Urinary bladder (tissue), 3 donors: ENCODE measurements at regions not wholly inside any gene's neighbourhood (a gene's known extent, or its start where the extent isn't known, plus 50 kb on each side); places are given as distances from the start of the nearest gene placed in this dataset.

ENCODE experiments used
- DNase-seq: peaks from one replicate; pipeline ENCODE4 v3.0.0-alpha.2; 2015; ENCODE audit errors: extremely low spot score
- H3K27ac ChIP-seq: one replicate; pipeline ENCODE4 v1.5.1; 2013; ENCODE audit warnings: low read depth, mild to moderate bottlenecking, moderate library complexity
- H3K36me3 ChIP-seq: one replicate; pipeline ENCODE4 v1.6.1; 2013; ENCODE audit warnings: mild to moderate bottlenecking, moderate library complexity; ENCODE audit not compliant: insufficient read depth
- H3K4me1 ChIP-seq: one replicate; pipeline ENCODE4 v1.6.1; 2013; ENCODE audit warnings: mild to moderate bottlenecking, moderate library complexity; ENCODE audit not compliant: insufficient read depth
- H3K4me3 ChIP-seq: one replicate; pipeline ENCODE4 v1.5.1; 2013; ENCODE audit warnings: low read depth, low read length
- WGBS: extraction: QIAGEN DNeasy Blood & Tissue Kit; methylation state at CpG from one replicate; pipeline ENCODE4 v1.1.7; 2013; 5-methylcytosine and 5-hydroxymethylcytosine counted together
- donor health status: healthy with polysubstance abuse.
- donor health status: healthy.

DNA sequence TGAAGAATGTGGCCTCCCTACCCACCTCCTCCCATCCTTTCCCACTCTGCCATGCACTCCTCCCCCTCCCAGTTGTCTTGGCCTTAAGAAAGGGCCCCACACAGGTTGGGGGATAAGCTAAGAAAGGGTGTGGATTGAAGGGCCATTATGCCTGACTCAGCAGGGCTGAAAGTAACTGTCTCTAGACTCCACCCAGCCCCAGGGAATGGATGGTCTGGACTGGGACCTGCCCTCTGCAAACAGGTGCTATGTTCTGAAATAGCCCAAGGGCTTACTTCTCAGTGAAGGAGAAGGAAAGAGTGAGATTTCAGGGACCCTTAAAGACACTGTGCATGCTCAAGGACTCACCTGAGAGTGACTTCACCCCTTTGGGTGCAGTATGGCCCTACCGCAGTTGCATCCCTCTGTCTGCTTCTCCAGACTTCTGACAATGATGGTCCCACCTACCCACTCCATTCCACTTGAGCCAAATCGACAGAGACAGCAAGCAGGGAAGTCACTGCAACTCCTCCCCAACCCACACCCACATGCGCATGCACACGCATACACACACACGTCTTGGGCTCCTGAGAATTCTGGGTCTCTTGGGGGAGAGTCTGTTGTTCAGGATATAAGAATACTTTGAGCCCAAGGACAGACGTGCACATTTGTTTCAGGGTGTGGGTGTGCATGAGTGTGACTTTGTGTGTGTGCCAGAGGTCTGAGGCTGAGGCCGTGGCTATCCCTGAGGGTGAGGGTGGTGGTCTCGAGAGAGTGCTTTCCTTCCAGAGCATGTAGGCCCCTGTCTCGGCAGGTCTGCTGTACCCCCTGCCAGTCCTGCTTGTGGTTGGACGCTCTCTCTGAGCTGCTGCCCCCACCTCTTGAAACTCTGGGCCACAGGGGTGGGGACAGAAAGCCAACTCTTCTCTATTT, 231.9 kb downstream of the PTPRU start:
- Histone ChIP-seq H3K27ac (no peak overlapping the region), H3K36me3 (no peaks in the 10 kb centered on the region), H3K4me3 (no peak overlapping the region), H3K4me1 (no peaks in the 10 kb centered on the region)
- no peak for DNase-seq
- 62% methylated on average over 10 of the region's 10 CpGs for WGBS

DNA sequence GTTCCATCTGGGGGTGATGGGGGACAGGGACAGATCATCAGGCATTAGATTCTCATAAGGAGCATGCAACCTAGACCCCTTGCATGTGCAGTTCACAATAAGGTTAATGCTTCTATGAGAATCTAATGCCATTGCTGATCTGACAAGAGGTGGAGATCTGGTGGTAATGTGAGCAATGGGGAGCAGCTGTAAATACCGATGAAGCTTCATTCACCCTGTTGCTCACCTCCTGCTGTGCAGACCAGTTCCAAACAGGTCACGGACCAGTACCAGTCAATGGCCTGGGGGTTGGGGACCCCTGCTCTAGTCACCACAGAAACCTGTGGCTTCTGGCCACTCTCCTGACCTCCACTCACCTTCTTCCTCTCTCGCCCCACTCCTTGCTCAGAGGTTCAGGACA, 229.9 kb downstream of the PTPRU start:
- 83% methylated on average over 3 of the region's 3 CpGs for WGBS
- no peak for DNase-seq
- Histone ChIP-seq H3K4me3 (no peak overlapping the region), H3K4me1 (no peaks in the 10 kb centered on the region), H3K27ac (no peak overlapping the region), H3K36me3 (no peaks in the 10 kb centered on the region)

DNA sequence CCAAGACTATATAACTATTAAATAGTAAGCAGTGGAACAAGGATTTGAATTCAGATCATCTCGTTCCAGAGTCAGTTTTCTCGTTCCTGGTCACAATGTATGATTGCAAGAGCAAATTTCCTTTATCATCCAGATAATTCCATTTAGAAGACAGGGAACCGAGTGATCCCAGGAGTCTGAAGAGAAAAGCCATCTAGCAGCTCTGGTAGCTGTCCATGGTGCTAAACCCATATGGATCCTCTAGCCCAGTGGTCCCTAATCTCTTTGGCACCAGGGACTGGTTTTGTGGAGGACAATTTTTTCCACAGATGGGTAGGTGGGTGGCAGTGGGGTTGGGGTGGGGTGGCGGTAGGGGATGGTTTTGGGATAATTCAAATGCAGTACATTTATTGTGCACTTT, 229.4 kb downstream of the PTPRU start:
- 76% methylated on average over 4 of the region's 4 CpGs for WGBS
- no peak for DNase-seq

DNA sequence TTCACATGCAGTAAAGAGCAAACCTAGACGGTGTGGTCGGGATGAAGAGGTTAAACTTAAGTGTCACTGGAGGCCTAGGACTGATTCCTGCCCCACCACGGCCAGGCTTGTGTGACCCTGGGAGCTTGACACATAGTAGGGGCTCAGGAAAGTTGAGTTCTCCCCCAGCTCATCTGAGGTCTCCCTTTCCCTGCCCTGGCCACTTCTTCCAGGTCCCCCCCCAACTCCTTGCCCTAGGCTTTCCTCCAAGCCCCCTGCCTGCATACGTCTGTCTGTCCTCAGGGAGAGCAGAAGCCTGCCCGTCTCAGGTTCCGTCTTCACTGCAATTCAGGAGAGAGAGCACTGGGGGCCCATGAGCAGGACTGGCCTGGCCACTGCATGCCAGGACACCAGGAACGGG, 225.8 kb downstream of the PTPRU start:
- DNase-seq = no peak
- Histone ChIP-seq H3K27ac (no peak overlapping the region), H3K4me1 (no peaks in the 10 kb centered on the region), H3K4me3 (no peak overlapping the region), H3K36me3 (no peaks in the 10 kb centered on the region)
- WGBS = 66% methylated on average over 7 of the region's 7 CpGs

More for the DNA sequence above, 229.4 kb downstream of the PTPRU start:
- Histone ChIP-seq H3K4me3 (no peak overlapping the region), H3K36me3 (no peaks in the 10 kb centered on the region), H3K4me1 (no peaks in the 10 kb centered on the region), H3K27ac (no peak overlapping the region)

DNA sequence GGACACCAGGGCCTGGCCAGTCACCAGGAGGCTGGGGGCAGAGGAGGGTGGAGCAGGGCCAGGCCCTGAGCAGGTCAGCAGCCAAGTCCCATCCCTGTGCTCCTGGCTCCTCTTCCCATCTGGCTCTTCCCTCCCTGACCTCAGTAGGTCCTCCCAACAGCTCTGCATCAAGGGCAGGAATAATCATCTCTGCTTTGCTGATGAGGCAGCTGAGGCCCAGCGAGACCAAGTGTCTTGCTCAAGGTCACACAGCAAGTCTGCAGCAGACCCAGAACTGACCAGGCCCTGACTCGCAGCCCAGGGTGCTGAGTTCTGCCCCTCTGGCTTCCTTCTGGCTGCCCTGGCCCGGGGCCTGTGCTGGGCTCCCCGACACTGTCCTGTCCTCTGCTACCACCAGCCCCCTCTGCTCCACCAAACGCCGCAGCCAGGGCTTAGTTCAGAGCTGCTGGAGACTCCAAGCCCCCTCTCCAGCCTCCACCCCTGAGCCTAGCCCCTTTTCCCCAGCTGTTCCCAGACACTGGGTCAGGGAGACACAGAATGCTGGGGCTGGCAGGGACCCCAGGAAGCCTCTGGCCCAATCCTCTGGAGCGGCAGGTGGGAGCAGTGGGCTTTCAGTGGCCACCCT, 224.9 kb downstream of the PTPRU start:
- H3K4me1 ChIP-seq = no peaks in the 10 kb centered on the region
- no peaks in the 10 kb centered on the region for H3K36me3 ChIP-seq
- H3K4me3 ChIP-seq = no peak overlapping the region
- H3K27ac ChIP-seq = no peak overlapping the region
- DNase-seq = no peak
- WGBS = 85% methylated on average over 7 of the region's 7 CpGs

DNA sequence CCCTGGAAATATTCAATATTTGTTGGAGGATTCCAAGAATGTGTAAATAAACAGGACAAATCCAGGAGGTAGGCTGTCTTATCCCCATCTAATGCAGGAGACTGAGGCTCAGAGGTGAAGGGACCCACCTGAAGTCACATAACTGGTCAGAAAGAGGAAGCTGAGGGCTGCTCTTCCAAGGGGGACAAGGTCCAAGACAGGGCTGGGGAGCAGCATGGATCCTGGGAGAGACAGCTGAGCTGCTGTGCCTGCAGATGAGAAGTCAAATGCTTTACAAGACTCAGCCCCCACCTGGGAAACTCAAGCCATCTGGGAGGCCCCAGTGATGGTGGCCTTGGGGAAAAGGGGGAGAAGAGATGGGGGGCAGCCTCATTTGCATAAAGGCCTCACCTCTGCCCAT, 224.4 kb downstream of the PTPRU start:
- Histone ChIP-seq H3K27ac (no peak overlapping the region), H3K4me3 (no peak overlapping the region), H3K4me1 (no peaks in the 10 kb centered on the region), H3K36me3 (no peaks in the 10 kb centered on the region)
- DNase-seq = no peak

DNA sequence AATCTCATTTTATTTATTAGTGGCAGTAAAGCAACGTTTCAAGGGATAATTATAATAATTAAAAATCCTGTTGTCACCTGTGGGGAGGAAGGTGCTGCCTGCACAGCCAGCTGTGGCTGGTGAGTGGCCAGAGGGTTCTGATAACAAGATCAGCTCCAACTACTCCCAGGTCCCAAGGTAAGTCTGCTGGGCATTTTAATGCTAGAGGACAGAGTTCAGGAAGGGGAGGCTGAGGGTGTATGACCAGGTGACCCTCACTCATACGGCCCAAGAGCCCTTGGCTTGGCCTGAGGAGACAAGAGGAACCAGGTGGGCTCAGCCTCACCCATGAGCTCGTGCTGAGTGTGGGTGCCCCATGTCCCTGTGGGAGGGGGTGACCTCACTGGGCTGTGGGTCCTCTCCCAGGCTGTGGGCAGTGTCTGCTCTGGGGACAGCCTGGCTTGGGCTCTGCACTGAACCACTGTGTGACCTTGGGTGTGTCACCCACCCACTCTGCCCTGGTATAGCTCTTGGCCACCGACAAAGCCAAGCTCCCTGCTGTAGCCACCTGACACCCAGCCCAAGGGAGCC, 223.8 kb downstream of the PTPRU start:
- no peak for DNase-seq
- 62% methylated on average over 4 of the region's 4 CpGs for WGBS
- Histone ChIP-seq H3K4me3 (no peak overlapping the region), H3K4me1 (no peaks in the 10 kb centered on the region), H3K36me3 (no peaks in the 10 kb centered on the region), H3K27ac (no peak overlapping the region)

DNA sequence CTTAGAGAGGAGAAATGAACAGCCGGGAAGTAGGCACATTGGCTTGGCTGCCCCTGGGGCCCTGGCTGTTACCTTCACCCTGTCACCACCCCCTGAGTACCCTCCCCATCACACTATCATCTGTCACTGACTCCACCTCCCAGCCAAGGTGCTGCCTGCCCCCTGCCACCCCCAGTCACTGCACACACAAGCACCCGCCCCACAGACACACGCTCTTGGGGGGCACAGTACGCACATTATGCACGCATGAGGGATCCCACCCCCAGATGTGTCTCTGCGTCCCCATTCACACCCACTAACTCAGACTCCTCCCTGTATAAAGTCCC, 223.3 kb downstream of the PTPRU start:
- no peak overlapping the region for H3K27ac ChIP-seq
- no peak for DNase-seq
- H3K4me3 ChIP-seq = no peak overlapping the region
- WGBS = 64% methylated on average over 6 of the region's 6 CpGs
- H3K36me3 ChIP-seq = no peaks in the 10 kb centered on the region
- no peaks in the 10 kb centered on the region for H3K4me1 ChIP-seq

DNA sequence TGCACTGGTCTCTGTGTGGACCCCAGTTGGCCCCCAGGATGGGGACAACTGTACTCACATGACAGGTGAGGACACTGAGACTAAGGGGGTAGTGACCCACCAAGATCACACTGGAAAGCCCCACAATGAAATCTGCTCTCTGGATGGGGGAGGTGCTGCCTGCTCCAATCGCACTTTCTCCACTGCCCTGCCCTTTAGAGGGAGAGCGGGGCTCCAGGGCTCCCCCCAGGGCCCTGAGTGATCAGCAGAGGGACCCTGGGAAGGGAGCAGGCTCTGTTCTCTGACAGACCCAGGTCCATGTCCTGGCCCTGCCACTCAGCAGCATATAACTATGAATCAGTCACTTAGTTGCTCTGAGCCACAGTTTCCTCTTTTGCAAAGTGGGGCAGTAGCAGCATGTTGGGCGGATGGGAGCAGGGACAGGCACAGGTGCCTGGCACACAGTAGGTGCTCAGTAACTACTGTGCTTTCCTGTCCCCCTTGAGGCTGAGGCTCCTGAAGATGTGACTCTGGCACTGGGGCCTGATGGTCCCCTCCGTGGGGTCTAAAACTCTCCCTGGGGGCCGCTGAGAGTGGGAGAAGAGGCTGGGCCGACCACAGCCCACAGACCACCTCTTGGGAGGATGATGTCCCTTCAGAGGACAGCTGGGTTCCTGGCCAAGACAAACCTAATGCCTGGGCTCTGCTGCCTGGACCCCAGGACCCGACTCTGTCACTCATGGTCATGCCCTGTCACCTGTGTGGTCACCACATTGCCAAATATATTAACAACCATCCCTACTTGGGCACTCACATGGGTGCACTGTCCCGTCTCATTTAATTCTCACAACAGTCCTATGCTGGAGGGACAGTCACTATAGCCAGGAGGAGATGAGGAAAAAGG, 222.7 kb downstream of the PTPRU start:
- 59% methylated on average over 8 of the region's 8 CpGs for WGBS
- no peaks in the 10 kb centered on the region for H3K4me1 ChIP-seq
- no peak for DNase-seq
- H3K36me3 ChIP-seq = no peaks in the 10 kb centered on the region
- H3K27ac ChIP-seq = no peak overlapping the region
- H3K4me3 ChIP-seq = no peak overlapping the region

DNA sequence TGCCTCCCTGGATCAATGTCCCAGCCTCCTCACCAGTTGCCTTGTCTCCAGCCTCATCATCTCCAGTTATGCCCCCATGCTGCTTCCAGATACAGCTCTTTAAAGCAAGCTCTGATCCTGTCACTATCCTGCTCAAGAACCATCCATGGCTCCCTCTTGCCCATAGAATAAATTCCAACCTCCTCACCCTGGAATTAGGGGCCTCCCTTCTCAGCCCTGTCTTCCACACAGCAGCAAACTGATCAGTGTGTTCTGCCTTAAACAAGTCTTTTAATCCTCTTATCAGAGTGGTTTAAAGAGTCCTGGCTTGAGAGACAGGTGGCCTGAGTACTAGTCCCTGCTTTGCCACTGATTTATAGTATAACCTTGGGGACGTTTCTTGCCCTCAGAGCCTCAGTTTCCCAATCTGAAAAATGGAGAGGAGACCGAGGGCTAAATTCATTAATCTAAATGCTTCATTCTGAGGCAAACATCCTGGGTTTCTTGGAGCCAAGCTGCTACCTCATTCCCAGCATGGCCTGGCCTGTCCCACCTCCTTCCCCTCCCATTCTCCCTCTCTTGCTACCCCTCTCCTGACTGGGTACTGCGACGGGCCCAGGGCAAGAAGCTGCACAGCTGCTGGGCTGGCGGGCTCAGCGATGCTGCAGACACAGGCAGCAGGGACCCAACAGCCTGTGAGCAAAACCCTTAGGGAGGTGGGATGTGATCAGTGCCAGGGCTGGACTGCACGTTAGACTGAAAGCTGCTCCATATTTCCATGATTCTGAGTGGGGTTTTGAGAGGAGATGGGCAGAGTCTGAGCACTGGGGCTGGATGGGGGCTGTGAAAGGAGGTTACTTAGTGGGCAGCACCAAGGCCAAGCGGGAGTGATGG, 221.4 kb downstream of the PTPRU start:
- H3K4me1 ChIP-seq = no peaks in the 10 kb centered on the region
- H3K4me3 ChIP-seq = no peak overlapping the region
- H3K36me3 ChIP-seq = no peaks in the 10 kb centered on the region
- WGBS = 53% methylated on average over 8 of the region's 8 CpGs
- DNase-seq = no peak
- H3K27ac ChIP-seq = no peak overlapping the region

DNA sequence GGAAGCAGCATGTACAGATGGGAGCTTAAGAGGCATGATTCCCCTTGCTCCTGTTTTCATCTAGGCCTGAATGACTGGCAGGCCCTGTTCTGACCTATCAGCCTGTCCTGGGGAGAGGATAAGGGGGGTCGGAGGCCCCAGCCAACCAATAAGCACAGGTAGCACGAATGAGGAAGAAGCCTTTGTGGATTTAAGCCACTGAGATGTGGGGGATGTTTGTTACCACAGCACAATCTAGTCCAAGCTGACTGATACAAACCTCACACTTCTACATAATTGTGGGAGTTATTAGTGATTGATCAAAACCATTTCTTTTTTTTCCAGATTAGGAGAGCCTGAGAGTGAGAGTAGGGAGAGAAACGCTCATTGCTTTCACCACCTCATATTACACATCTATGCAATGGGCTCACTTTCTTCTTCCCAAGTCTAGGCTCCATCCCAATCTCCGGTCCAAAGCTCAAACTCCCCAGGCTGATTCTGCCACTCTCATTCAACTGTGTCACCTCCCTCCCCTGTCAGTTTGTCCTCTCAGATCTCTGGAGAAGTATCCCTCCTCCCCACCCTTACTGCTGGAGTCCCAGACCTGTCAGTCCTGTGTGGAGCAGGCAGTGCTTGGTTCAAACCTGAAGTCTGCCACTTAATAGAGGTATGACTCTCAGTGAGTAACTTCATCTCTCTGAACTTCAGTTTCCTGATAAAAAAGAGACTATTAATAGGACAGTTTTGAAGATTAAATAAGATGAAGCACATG, 220.5 kb downstream of the PTPRU start:
- Histone ChIP-seq H3K36me3 (no peaks in the 10 kb centered on the region), H3K4me3 (no peak overlapping the region), H3K4me1 (no peaks in the 10 kb centered on the region), H3K27ac (no peak overlapping the region)
- WGBS = 76% methylated on average over 4 of the region's 4 CpGs
- no peak for DNase-seq

DNA sequence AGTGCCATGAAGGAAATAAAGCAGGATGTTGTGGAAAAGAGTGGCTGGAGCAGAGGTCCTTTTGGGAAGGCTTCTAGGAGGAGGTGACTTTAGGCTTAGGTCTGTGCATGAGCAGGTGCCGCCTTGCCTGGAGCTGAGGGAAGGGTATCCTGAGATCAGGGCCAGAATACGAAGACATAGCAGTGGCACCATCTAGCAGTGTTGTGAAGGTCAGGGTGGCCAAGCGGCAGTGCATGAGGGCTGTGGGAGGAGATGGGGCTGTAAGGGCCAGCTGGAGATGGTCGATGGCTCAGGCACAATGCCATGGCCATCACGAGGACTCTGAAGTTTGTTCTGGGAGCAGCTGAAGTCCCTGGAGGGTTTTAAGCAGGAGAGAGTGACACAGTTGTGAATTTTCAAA, 219.5 kb downstream of the PTPRU start:
- Histone ChIP-seq H3K4me3 (no peak overlapping the region), H3K4me1 (no peaks in the 10 kb centered on the region), H3K36me3 (no peaks in the 10 kb centered on the region), H3K27ac (no peak overlapping the region)
- WGBS = 72% methylated on average over 5 of the region's 5 CpGs
- no peak for DNase-seq
